ENCODE measurements at regions not wholly inside any gene's neighbourhood (a gene's known extent, or its start where the extent isn't known, plus 50 kb on each side); places are given as distances from the start of the nearest gene placed in this dataset.

GRCh38 chr15:81604713-81605112 is 230.7 kb upstream of the TMC3 start:
- TF ChIP-seq CTCF (IDR thresholded peaks at IDR 0.05) (no peak), POLR2A (IDR thresholded peaks at IDR 0.05) (no peak)
